ENCODE measurements at regions not wholly inside any gene's neighbourhood (a gene's known extent, or its start where the extent isn't known, plus 50 kb on each side); places are given as distances from the start of the nearest gene placed in this dataset.
"Not testable (repeated sequence)": the region's sequence is repeated elsewhere in the genome, so short reads cannot be mapped to it uniquely, and the experiment has no call there.

DNA sequence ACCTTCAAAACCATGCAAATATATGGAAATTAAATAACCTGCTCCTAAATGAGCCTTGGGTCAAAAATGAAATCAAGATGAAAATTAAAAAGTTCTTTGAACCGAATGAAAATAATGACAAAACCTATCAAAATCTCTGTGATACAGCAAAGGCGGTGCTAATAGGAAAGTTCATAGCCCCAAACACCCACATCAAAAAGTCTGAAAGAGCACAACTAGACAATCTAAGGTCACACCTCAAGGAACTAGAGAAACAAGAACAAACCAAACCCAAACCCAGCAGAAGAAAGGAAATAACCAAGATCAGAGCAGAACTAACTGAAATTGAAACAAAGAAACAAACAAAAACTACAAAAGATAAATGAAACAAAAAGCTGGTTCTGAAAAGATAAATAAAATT, 477.7 kb upstream of the ARHGEF26 start:
- not testable (repeated sequence) for TF ChIP-seq EZH2 (IDR thresholded peaks at IDR 0.05); POLR2AphosphoS5 (IDR thresholded peaks at IDR 0.05; ENCODE audit: borderline replicate concordance, low read depth, low read length)

Data from SK-N-MC (cell line).